Spleen (tissue), 11 donors: ENCODE measurements at regions not wholly inside any gene's neighbourhood (a gene's known extent, or its start where the extent isn't known, plus 50 kb on each side); places are given as distances from the start of the nearest gene placed in this dataset.

ENCODE experiments used
- DNase-seq: peaks from one replicate; pipeline ENCODE4 v3.0.0-alpha.2; 2020
- H3K27ac ChIP-seq, 8 donors: fragments of 200-600 bp; sonication (generic) in 7 of 8; 1 replicate in 4 of 8; 2 replicates in 4 of 8; pipeline versions ENCODE4 v1.5.0 to v1.8.0; 2016 to 2021; ENCODE audit warnings: inconsistent platforms in 4 of 8, mild to moderate bottlenecking in 4 of 8, moderate library complexity in 1 of 8
- H3K27me3 ChIP-seq, 7 donors: fragments of 200-600 bp; sonication (generic) in 6 of 7; replicated peaks in 1 of 7; 1 replicate in 4 of 7; 2 replicates in 3 of 7; pipeline versions ENCODE4 v1.5.0 to v1.8.0; 2016 to 2021; ENCODE audit warnings: inconsistent platforms in 3 of 7, mild to moderate bottlenecking in 1 of 7
- H3K36me3 ChIP-seq, 6 donors: fragments of 200-600 bp; sonication (generic) in 5 of 6; 1 replicate in 4 of 6; 2 replicates in 2 of 6; pipeline versions ENCODE4 v1.5.0 to v1.8.0; 2016 to 2021; ENCODE audit warnings: inconsistent platforms in 2 of 6
- H3K4me1 ChIP-seq, 6 donors: fragments of 200-600 bp; sonication (generic) in 5 of 6; 1 replicate in 3 of 6; 2 replicates in 3 of 6; pipeline versions ENCODE4 v1.5.0 to v1.8.0; 2016 to 2021; ENCODE audit warnings: inconsistent platforms in 3 of 6
- H3K4me3 ChIP-seq, 8 donors: fragments of 200-600 bp; sonication (generic) in 7 of 8; 1 replicate in 4 of 8; 2 replicates in 4 of 8; pipeline versions ENCODE4 v1.5.0 to v1.8.0; 2016 to 2021; ENCODE audit warnings: inconsistent platforms in 4 of 8, mild to moderate bottlenecking in 4 of 8, moderate library complexity in 2 of 8
- H3K9me3 ChIP-seq, 8 donors: fragments of 200-600 bp; sonication (generic) in 7 of 8; 1 replicate in 4 of 8; 2 replicates in 4 of 8; pipeline versions ENCODE4 v1.5.0 to v1.8.0; 2016 to 2021; ENCODE audit warnings: inconsistent platforms in 4 of 8
- CTCF ChIP-seq, 11 experiments: fragments of 200-600 bp in 7 of 11; fragments of 450-650 bp in 4 of 11; sonication (generic) in 4 of 11; IDR thresholded peaks in 8 of 11; conservative IDR thresholded peaks in 3 of 11; 1 replicate in 7 of 11; 2 replicates in 4 of 11; pipeline versions ENCODE4 v1.4.0 to v1.8.0; 2016 to 2021; ENCODE audit warnings: antibody characterized with exemption in 11 of 11, inconsistent platforms in 4 of 11, mild to moderate bottlenecking in 1 of 11
- POLR2A ChIP-seq, 3 donors: fragments of 450-650 bp; IDR thresholded peaks; one replicate each; pipeline ENCODE4 v1.5.1; 2017; ENCODE audit warnings: antibody characterized with exemption in 3 of 3, mild to moderate bottlenecking in 1 of 3
- POLR2AphosphoS5 ChIP-seq, 3 donors: sonication (generic); formaldehyde crosslinking; IDR thresholded peaks; one replicate each; pipeline ENCODE4 v1.5.1; 2017; ENCODE audit warnings: antibody characterized with exemption in 3 of 3
- WGBS, 5 donors: extraction: QIAGEN DNeasy Blood & Tissue Kit in 3 of 5; methylation state at CpG; one replicate each; pipeline versions ENCODE4 v1.1.5 to v1.1.7; 2013 to 2018; 5-methylcytosine and 5-hydroxymethylcytosine counted together
- intact Hi-C: fragments of 100-400 bp; cut with DNase I; formaldehyde crosslinking; loops from one replicate; pipeline ENCODE4 v1.15.0; 2023; ENCODE audit warnings: low total_unique reads
- donor health status: healthy with polysubstance abuse.
- donor health status: DM: no; HTN: no; CAD: no; lungs with moderate emphysema.
- donor health status: DM: no; HTN: no; CAD: no.
- donor health status: Bipolar disorder and iron deficiency.
- donor health status: healthy.
- donor health status: DM: no; HTN: no; CAD: no.
- donor health status: DM: yes; HTN: yes; CAD: no.

- H3K27ac ChIP-seq = no peak overlapping the region
- peaks cover 0 to 44% (median 4%) of the 10 kb centered on the region in 7 donors for H3K27me3 ChIP-seq
- no peak overlapping the region for H3K4me3 ChIP-seq
- intact Hi-C loops = no loop called here
- no peaks in the 10 kb centered on the region for H3K36me3 ChIP-seq
- no peaks in the 10 kb centered on the region for H3K4me1 ChIP-seq
- no peaks in the 10 kb centered on the region for H3K9me3 ChIP-seq
- 58 to 67% (median 60%) methylated on average over 8 of the region's 8 CpGs for WGBS, 5 donors
- no peak for TF ChIP-seq CTCF (IDR thresholded peaks at IDR 0.05 in 8 of 11, conservative IDR thresholded peaks at IDR 0.05 in 3 of 11)
- no peak for TF ChIP-seq POLR2AphosphoS5 (IDR thresholded peaks at IDR 0.05)
- TF ChIP-seq POLR2A (IDR thresholded peaks at IDR 0.05) = no peak
- no peak for DNase-seq
Measured at GRCh38 chr15:85871545-85871944, 76.8 kb upstream of the KLHL25 start.

GRCh38 chr15:85872125-85872524, 77.4 kb upstream of the KLHL25 start:
- 84 to 97% (median 90%) methylated on average over 5 of the region's 5 CpGs for WGBS, 5 donors
- H3K4me3 ChIP-seq = no peak overlapping the region
- no peak overlapping the region for H3K27ac ChIP-seq
- H3K4me1 ChIP-seq = no peaks in the 10 kb centered on the region
- H3K9me3 ChIP-seq = no peaks in the 10 kb centered on the region
- TF ChIP-seq POLR2A (IDR thresholded peaks at IDR 0.05) = no peak
- TF ChIP-seq CTCF (IDR thresholded peaks at IDR 0.05 in 8 of 11, conservative IDR thresholded peaks at IDR 0.05 in 3 of 11) = no peak
- TF ChIP-seq POLR2AphosphoS5 (IDR thresholded peaks at IDR 0.05) = no peak
- intact Hi-C loops = no loop called here
- H3K27me3 ChIP-seq = peaks cover 0 to 49% (median 4%) of the 10 kb centered on the region in 7 donors
- no peak for DNase-seq
- H3K36me3 ChIP-seq = no peaks in the 10 kb centered on the region

- no peaks in the 10 kb centered on the region for H3K9me3 ChIP-seq
- H3K27me3 ChIP-seq = peaks cover 0 to 70% (median 4%) of the 10 kb centered on the region in 7 donors
- H3K36me3 ChIP-seq = no peaks in the 10 kb centered on the region
- no peak for DNase-seq
- no peak overlapping the region for H3K27ac ChIP-seq
- H3K4me1 ChIP-seq = no peaks in the 10 kb centered on the region
- WGBS, 5 donors = 76 to 82% (median 81%) methylated on average over 2 of the region's 2 CpGs
- H3K4me3 ChIP-seq = no peak overlapping the region
- intact Hi-C loops = no loop called here
- TF ChIP-seq POLR2AphosphoS5 (IDR thresholded peaks at IDR 0.05) (no peak), POLR2A (IDR thresholded peaks at IDR 0.05) (no peak), CTCF (IDR thresholded peaks at IDR 0.05 in 8 of 11, conservative IDR thresholded peaks at IDR 0.05 in 3 of 11) (no peak)
Measured at GRCh38 chr15:85874236-85874635, 79.5 kb upstream of the KLHL25 start.

- Histone ChIP-seq H3K4me3 (no peak overlapping the region), H3K27me3 (peaks cover 0 to 85% (median 5%) of the 10 kb centered on the region in 7 donors), H3K4me1 (no peaks in the 10 kb centered on the region), H3K36me3 (no peaks in the 10 kb centered on the region), H3K27ac (no peak overlapping the region), H3K9me3 (no peaks in the 10 kb centered on the region)
- intact Hi-C loops = no loop called here
- TF ChIP-seq POLR2A (IDR thresholded peaks at IDR 0.05) (no peak), POLR2AphosphoS5 (IDR thresholded peaks at IDR 0.05) (no peak), CTCF (IDR thresholded peaks at IDR 0.05 in 8 of 11, conservative IDR thresholded peaks at IDR 0.05 in 3 of 11) (no peak)
- 72 to 87% (median 83%) methylated on average over 2 of the region's 2 CpGs for WGBS, 5 donors
- DNase-seq = no peak
Measured at GRCh38 chr15:85875756-85876155, 81.0 kb upstream of the KLHL25 start.
